Osteoblast (primary cell): ENCODE measurements at regions not wholly inside any gene's neighbourhood (a gene's known extent, or its start where the extent isn't known, plus 50 kb on each side); places are given as distances from the start of the nearest gene placed in this dataset.
"Not testable (repeated sequence)": the region's sequence is repeated elsewhere in the genome, so short reads cannot be mapped to it uniquely, and the experiment has no call there.

ENCODE experiments used
- DNase-seq: peaks from one replicate; pipeline ENCODE4 v3.0.0; 2011; ENCODE audit warnings: low spot score, mixed read lengths; ENCODE audit not compliant: insufficient read length; ENCODE audit errors: missing footprints
- H2AFZ ChIP-seq: 2 replicates; pipeline ENCODE4 v1.6.0; 2011; ENCODE audit warnings: mild to moderate bottlenecking, low read length
- H3K27ac ChIP-seq: 2 replicates; pipeline ENCODE4 v1.5.1; 2011; ENCODE audit warnings: mild to moderate bottlenecking, low read depth, low read length, moderate library complexity
- H3K27me3 ChIP-seq: 2 replicates; pipeline ENCODE4 v1.6.0; 2012; ENCODE audit warnings: mild to moderate bottlenecking, control low read depth, inconsistent platforms, low read length, moderate library complexity; ENCODE audit not compliant: insufficient read depth
- H3K36me3 ChIP-seq: 2 replicates; pipeline ENCODE4 v1.5.1; 2011; ENCODE audit warnings: mild to moderate bottlenecking, low read length, control low read depth, moderate library complexity; ENCODE audit not compliant: insufficient read depth
- H3K4me1 ChIP-seq: 2 replicates; pipeline ENCODE4 v1.5.1; 2011; ENCODE audit warnings: mild to moderate bottlenecking, low read length, control low read depth, moderate library complexity; ENCODE audit not compliant: insufficient read depth
- H3K4me2 ChIP-seq: 2 replicates; pipeline ENCODE4 v1.6.0; 2011; ENCODE audit warnings: mild to moderate bottlenecking, low read length; ENCODE audit not compliant: insufficient read depth
- H3K4me3 ChIP-seq: fragments of 200-600 bp; sonication (generic); 3 replicates; pipeline ENCODE4 v1.5.1; 2012; ENCODE audit warnings: mild to moderate bottlenecking, low read length, inconsistent platforms; ENCODE audit not compliant: insufficient read depth
- H3K79me2 ChIP-seq: 2 replicates; pipeline ENCODE4 v1.6.0; 2012; ENCODE audit warnings: mild to moderate bottlenecking, low read length, control low read depth, inconsistent platforms; ENCODE audit not compliant: insufficient read depth
- H3K9me3 ChIP-seq: 2 replicates; pipeline ENCODE4 v1.5.1; 2011; ENCODE audit warnings: low read depth, low read length, control low read depth
- H4K20me1 ChIP-seq: 2 replicates; pipeline ENCODE4 v1.6.0; 2012; ENCODE audit warnings: mild to moderate bottlenecking, low read length, control low read depth; ENCODE audit not compliant: insufficient read depth
- CTCF ChIP-seq: IDR thresholded peaks from 2 replicates; pipeline ENCODE4 v1.5.1; 2011; ENCODE audit warnings: mild to moderate bottlenecking, low read depth, low read length, moderate library complexity; ENCODE audit errors: extremely low read depth

- Histone ChIP-seq H3K79me2 (no peaks in the 10 kb centered on the region), H4K20me1 (no peaks in the 10 kb centered on the region), H2AFZ (no peak overlapping the region), H3K27ac (no peak overlapping the region), H3K4me1 (no peaks in the 10 kb centered on the region), H3K36me3 (no peaks in the 10 kb centered on the region), H3K4me3 (no peak overlapping the region), H3K4me2 (no peak overlapping the region), H3K9me3 (no peaks in the 10 kb centered on the region), H3K27me3 (no peaks in the 10 kb centered on the region)
- no peak for TF ChIP-seq CTCF
- no peak for DNase-seq
Observed at GRCh38 chrX:22603060-22603459, 330.3 kb downstream of the CBLL2 start.

DNA sequence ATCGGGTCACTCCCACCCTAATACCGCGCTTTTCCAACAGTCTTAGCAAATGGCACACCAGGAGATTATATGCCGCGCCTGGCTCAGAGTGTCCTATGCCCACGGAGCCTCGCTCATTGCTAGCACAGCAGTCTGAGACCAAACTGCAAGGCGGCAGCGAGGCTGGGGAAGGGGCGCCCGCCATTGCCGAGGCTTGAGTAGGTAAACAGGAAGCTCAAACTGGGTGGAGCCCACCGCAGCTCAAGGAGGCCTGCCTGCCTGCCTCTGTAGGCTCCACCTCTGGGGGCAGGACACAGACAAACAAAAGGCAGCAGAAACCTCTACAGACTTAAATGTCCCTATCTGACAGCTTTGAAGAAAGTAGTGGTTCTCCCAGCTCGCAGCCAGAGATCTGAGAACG is 336.7 kb downstream of the CBLL2 start:
- not testable (repeated sequence) for H2AFZ ChIP-seq, H3K4me1 ChIP-seq, H3K9me3 ChIP-seq, DNase-seq, H3K79me2 ChIP-seq, H3K27me3 ChIP-seq, H3K4me3 ChIP-seq, H3K4me2 ChIP-seq, H3K27ac ChIP-seq, H4K20me1 ChIP-seq, H3K36me3 ChIP-seq

- Histone ChIP-seq H3K4me1 (no peaks in the 10 kb centered on the region), H4K20me1 (no peaks in the 10 kb centered on the region), H3K36me3 (no peaks in the 10 kb centered on the region), H2AFZ (no peak overlapping the region), H3K9me3 (no peaks in the 10 kb centered on the region), H3K4me3 (no peak overlapping the region), H3K27me3 (no peaks in the 10 kb centered on the region), H3K4me2 (no peak overlapping the region), H3K27ac (no peak overlapping the region), H3K79me2 (no peaks in the 10 kb centered on the region)
- no peak for DNase-seq
- TF ChIP-seq CTCF, result no peak
Observed at GRCh38 chrX:22616867-22617266, 344.2 kb downstream of the CBLL2 start.

DNA sequence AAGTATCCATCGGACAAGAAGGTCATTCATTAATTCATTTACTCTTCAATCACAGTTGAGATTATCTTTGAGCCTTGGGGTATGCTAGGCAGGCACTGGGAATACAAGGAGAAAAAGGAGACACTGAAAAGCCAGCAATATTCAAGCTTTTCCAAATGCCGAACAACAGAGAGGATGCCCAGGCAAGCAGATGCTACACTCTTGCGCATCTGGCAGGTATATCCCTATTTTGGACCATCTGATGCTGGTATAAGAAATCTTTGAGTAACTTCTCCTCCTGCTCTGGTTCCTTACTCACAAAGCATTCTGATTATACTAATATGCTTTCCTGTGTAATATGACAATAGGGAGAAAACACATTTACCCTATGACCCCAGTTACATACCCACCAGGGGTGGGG is 354.9 kb downstream of the CBLL2 start:
- Histone ChIP-seq H3K27ac (no peak overlapping the region), H2AFZ (no peak overlapping the region), H3K9me3 (no peaks in the 10 kb centered on the region), H3K79me2 (no peaks in the 10 kb centered on the region), H4K20me1 (no peaks in the 10 kb centered on the region), H3K27me3 (no peaks in the 10 kb centered on the region), H3K4me2 (no peak overlapping the region), H3K4me3 (no peak overlapping the region), H3K36me3 (no peaks in the 10 kb centered on the region), H3K4me1 (peaks cover 4% of the 10 kb centered on the region)
- no peak for TF ChIP-seq CTCF
- DNase-seq, result no peak

- H3K36me3 ChIP-seq, result no peaks in the 10 kb centered on the region
- H3K27ac ChIP-seq, result no peak overlapping the region
- H3K4me1 ChIP-seq, result peaks cover 4% of the 10 kb centered on the region
- H3K27me3 ChIP-seq, result no peaks in the 10 kb centered on the region
- H3K4me3 ChIP-seq, result no peak overlapping the region
- H4K20me1 ChIP-seq, result no peaks in the 10 kb centered on the region
- no peak overlapping the region for H3K4me2 ChIP-seq
- H2AFZ ChIP-seq, result no peak overlapping the region
- no peak for DNase-seq
- H3K79me2 ChIP-seq, result no peaks in the 10 kb centered on the region
- no peak for TF ChIP-seq CTCF
- H3K9me3 ChIP-seq, result no peaks in the 10 kb centered on the region
Observed at GRCh38 chrX:22628275-22628674, 355.6 kb downstream of the CBLL2 start.
